MM.1S (cell line): ENCODE measurements at regions not wholly inside any gene's neighbourhood (a gene's known extent, or its start where the extent isn't known, plus 50 kb on each side); places are given as distances from the start of the nearest gene placed in this dataset.

Experiments
- DNase-seq: peaks from one replicate; pipeline ENCODE4 v3.0.0-alpha.2; 2015
- H2AFZ ChIP-seq: fragments of 300-600 bp; sonication (generic); 2 replicates; pipeline ENCODE4 v1.6.0; 2016; ENCODE audit warnings: antibody characterized with exemption, low read length
- H3F3A ChIP-seq: fragments of 300-600 bp; sonication (generic); 2 replicates; pipeline ENCODE4 v1.6.1; 2016; ENCODE audit warnings: mild to moderate bottlenecking, antibody characterized with exemption, low read length, moderate library complexity, mixed read lengths; ENCODE audit not compliant: insufficient read depth
- H3K27ac ChIP-seq: fragments of 300-600 bp; sonication (generic); 2 replicates; pipeline ENCODE4 v1.5.1; 2016; ENCODE audit warnings: mild to moderate bottlenecking, low read length
- H3K27me3 ChIP-seq: fragments of 300-600 bp; sonication (generic); replicated peaks from 2 replicates; pipeline ENCODE4 v1.6.0; 2016; ENCODE audit warnings: low read length; ENCODE audit not compliant: insufficient read depth
- H3K36me3 ChIP-seq: fragments of 300-600 bp; sonication (generic); replicated peaks from 2 replicates; pipeline ENCODE4 v1.6.1; 2016; ENCODE audit warnings: mild to moderate bottlenecking, low read length, mixed read lengths; ENCODE audit not compliant: insufficient read depth
- H3K4me1 ChIP-seq: fragments of 300-600 bp; sonication (generic); 2 replicates; pipeline ENCODE4 v1.6.1; 2016; ENCODE audit warnings: low read length, mixed read lengths
- H3K4me2 ChIP-seq: fragments of 300-600 bp; sonication (generic); 2 replicates; pipeline ENCODE4 v1.6.0; 2016; ENCODE audit warnings: low read depth, low read length
- H3K4me3 ChIP-seq: fragments of 300-600 bp; sonication (generic); 2 replicates; pipeline ENCODE4 v1.5.1; 2016; ENCODE audit warnings: low read length, mixed read lengths
- H3K79me2 ChIP-seq: fragments of 300-600 bp; sonication (generic); 2 replicates; pipeline ENCODE4 v1.6.1; 2016; ENCODE audit warnings: mixed run types, low read length, mixed read lengths
- H3K9ac ChIP-seq: fragments of 300-600 bp; sonication (generic); 2 replicates; pipeline ENCODE4 v1.6.1; 2016; ENCODE audit warnings: low read length, mixed read lengths
- H3K9me2 ChIP-seq: fragments of 300-600 bp; sonication (generic); replicated peaks from 2 replicates; pipeline ENCODE4 v1.6.1; 2016; ENCODE audit warnings: mild to moderate bottlenecking, low read length, mixed read lengths; ENCODE audit not compliant: insufficient read depth
- H3K9me3 ChIP-seq: fragments of 300-600 bp; sonication (generic); replicated peaks from 2 replicates; pipeline ENCODE4 v1.6.1; 2016; ENCODE audit warnings: mild to moderate bottlenecking, low read length, mixed read lengths; ENCODE audit not compliant: insufficient read depth
- H4K20me1 ChIP-seq: fragments of 300-600 bp; sonication (generic); 2 replicates; pipeline ENCODE4 v1.6.1; 2016; ENCODE audit warnings: mild to moderate bottlenecking, low read length, moderate library complexity, mixed read lengths; ENCODE audit not compliant: insufficient read depth
- CTCF ChIP-seq: fragments of 300-600 bp; sonication (generic); IDR thresholded peaks from 2 replicates; pipeline ENCODE4 v1.5.1; 2016; ENCODE audit warnings: antibody characterized with exemption, low read length, mixed read lengths
- EZH2 ChIP-seq: fragments of 300-600 bp; sonication (generic); optimal IDR thresholded peaks from 2 replicates; pipeline ENCODE3; 2017; ENCODE audit warnings: low read depth, mild to moderate bottlenecking, antibody characterized with exemption, low read length, mixed read lengths
- EZH2phosphoT487 ChIP-seq: fragments of 300-600 bp; sonication (generic); IDR thresholded peaks from 2 replicates; pipeline ENCODE4 v1.6.1; 2018; ENCODE audit warnings: antibody characterized with exemption, low read length

GRCh38 chr16:72410492-72410891 lies 238.5 kb upstream of the PMFBP1 start:
- Histone ChIP-seq H3K9ac (no peak overlapping the region), H3K4me1 (no peaks in the 10 kb centered on the region), H3K27me3 (no peaks in the 10 kb centered on the region), H3F3A (no peaks in the 10 kb centered on the region), H4K20me1 (no peaks in the 10 kb centered on the region), H3K9me3 (no peaks in the 10 kb centered on the region), H3K79me2 (no peaks in the 10 kb centered on the region), H2AFZ (no peak overlapping the region), H3K9me2 (no peaks in the 10 kb centered on the region), H3K4me3 (no peak overlapping the region), H3K27ac (no peak overlapping the region), H3K36me3 (no peaks in the 10 kb centered on the region), H3K4me2 (no peak overlapping the region)
- TF ChIP-seq EZH2phosphoT487 (no peak), EZH2 (no peak), CTCF (no peak)
- DNase-seq, result no peak

- H3F3A ChIP-seq, result no peaks in the 10 kb centered on the region
- no peaks in the 10 kb centered on the region for H3K4me1 ChIP-seq
- H3K27me3 ChIP-seq, result no peaks in the 10 kb centered on the region
- H3K9ac ChIP-seq, result no peak overlapping the region
- H3K9me2 ChIP-seq, result no peaks in the 10 kb centered on the region
- TF ChIP-seq EZH2 (no peak), EZH2phosphoT487 (no peak), CTCF (no peak)
- H3K27ac ChIP-seq, result no peak overlapping the region
- no peak overlapping the region for H3K4me3 ChIP-seq
- no peaks in the 10 kb centered on the region for H3K36me3 ChIP-seq
- no peak overlapping the region for H3K4me2 ChIP-seq
- no peaks in the 10 kb centered on the region for H4K20me1 ChIP-seq
- no peaks in the 10 kb centered on the region for H3K79me2 ChIP-seq
- no peaks in the 10 kb centered on the region for H3K9me3 ChIP-seq
- no peak for DNase-seq
- no peak overlapping the region for H2AFZ ChIP-seq
Measured at GRCh38 chr16:72409423-72409822, 237.5 kb upstream of the PMFBP1 start.

GRCh38 chr16:72406390-72406789 lies 234.4 kb upstream of the PMFBP1 start:
- no peaks in the 10 kb centered on the region for H3K9me3 ChIP-seq

More at GRCh38 chr16:72406390-72406789, 234.4 kb upstream of the PMFBP1 start:
- H4K20me1 ChIP-seq, result no peaks in the 10 kb centered on the region
- H3F3A ChIP-seq, result no peaks in the 10 kb centered on the region
- no peak overlapping the region for H3K4me2 ChIP-seq
- no peaks in the 10 kb centered on the region for H3K4me1 ChIP-seq
- H3K27me3 ChIP-seq, result no peaks in the 10 kb centered on the region
- H3K9ac ChIP-seq, result no peak overlapping the region
- no peak overlapping the region for H3K4me3 ChIP-seq
- no peaks in the 10 kb centered on the region for H3K79me2 ChIP-seq
- no peak for DNase-seq
- no peaks in the 10 kb centered on the region for H3K36me3 ChIP-seq
- no peak overlapping the region for H3K27ac ChIP-seq
- H2AFZ ChIP-seq, result no peak overlapping the region
- TF ChIP-seq EZH2 (no peak), CTCF (no peak), EZH2phosphoT487 (no peak)
- H3K9me2 ChIP-seq, result no peaks in the 10 kb centered on the region
